ENCODE measurements at regions not wholly inside any gene's neighbourhood (a gene's known extent, or its start where the extent isn't known, plus 50 kb on each side); places are given as distances from the start of the nearest gene placed in this dataset.

- no peaks in the 10 kb centered on the region for H3K36me3 ChIP-seq (ENCODE audit: insufficient read depth, low read depth, low read length)
- peaks cover 8% of the 10 kb centered on the region for H3K4me1 ChIP-seq (ENCODE audit: insufficient read depth, low read length)
- no peak overlapping the region for H3K9ac ChIP-seq (ENCODE audit: low read depth, low read length)
- no peak overlapping the region for H3K4me3 ChIP-seq (ENCODE audit: low read length)
- no peaks in the 10 kb centered on the region for H3K9me3 ChIP-seq (ENCODE audit: insufficient read depth, low read depth, low read length)
- H3K27me3 ChIP-seq (ENCODE audit: insufficient read depth, low read length) = no peaks in the 10 kb centered on the region
- no peak overlapping the region for H3K27ac ChIP-seq (ENCODE audit: low read length)
Observed at GRCh38 chr20:19072988-19073387, 139.5 kb upstream of the SLC24A3 start.

- Histone ChIP-seq H3K9ac (ENCODE audit: low read depth, low read length) (no peak overlapping the region), H3K4me3 (ENCODE audit: low read length) (no peak overlapping the region), H3K27ac (ENCODE audit: low read length) (no peak overlapping the region), H3K9me3 (ENCODE audit: insufficient read depth, low read depth, low read length) (no peaks in the 10 kb centered on the region), H3K36me3 (ENCODE audit: insufficient read depth, low read depth, low read length) (no peaks in the 10 kb centered on the region), H3K4me1 (ENCODE audit: insufficient read depth, low read length) (peaks cover 8% of the 10 kb centered on the region), H3K27me3 (ENCODE audit: insufficient read depth, low read length) (no peaks in the 10 kb centered on the region)
Observed at GRCh38 chr20:19073584-19074218, 138.7 kb upstream of the SLC24A3 start.

GRCh38 chr20:19074356-19074755, 138.1 kb upstream of the SLC24A3 start:
- Histone ChIP-seq H3K9me3 (ENCODE audit: insufficient read depth, low read depth, low read length) (no peaks in the 10 kb centered on the region), H3K4me3 (ENCODE audit: low read length) (no peak overlapping the region), H3K4me1 (ENCODE audit: insufficient read depth, low read length) (peaks cover 8% of the 10 kb centered on the region), H3K36me3 (ENCODE audit: insufficient read depth, low read depth, low read length) (no peaks in the 10 kb centered on the region), H3K27me3 (ENCODE audit: insufficient read depth, low read length) (no peaks in the 10 kb centered on the region), H3K9ac (ENCODE audit: low read depth, low read length) (no peak overlapping the region), H3K27ac (ENCODE audit: low read length) (no peak overlapping the region)

- Histone ChIP-seq H3K36me3 (ENCODE audit: insufficient read depth, low read depth, low read length) (no peaks in the 10 kb centered on the region), H3K9me3 (ENCODE audit: insufficient read depth, low read depth, low read length) (no peaks in the 10 kb centered on the region), H3K27ac (ENCODE audit: low read length) (no peak overlapping the region), H3K9ac (ENCODE audit: low read depth, low read length) (no peak overlapping the region), H3K4me3 (ENCODE audit: low read length) (no peak overlapping the region), H3K4me1 (ENCODE audit: insufficient read depth, low read length) (peaks cover 8% of the 10 kb centered on the region), H3K27me3 (ENCODE audit: insufficient read depth, low read length) (no peaks in the 10 kb centered on the region)
Observed at GRCh38 chr20:19074828-19075516, 137.5 kb upstream of the SLC24A3 start.

- H3K27me3 ChIP-seq (ENCODE audit: insufficient read depth, low read length) = no peaks in the 10 kb centered on the region
- H3K4me3 ChIP-seq (ENCODE audit: low read length) = no peak overlapping the region
- H3K9ac ChIP-seq (ENCODE audit: low read depth, low read length) = no peak overlapping the region
- H3K9me3 ChIP-seq (ENCODE audit: insufficient read depth, low read depth, low read length) = no peaks in the 10 kb centered on the region; the same call in 1 of the 2 replicates
- no peaks in the 10 kb centered on the region for H3K36me3 ChIP-seq (ENCODE audit: insufficient read depth, low read depth, low read length)
- H3K4me1 ChIP-seq (ENCODE audit: insufficient read depth, low read length) = peaks cover 8% of the 10 kb centered on the region
- no peak overlapping the region for H3K27ac ChIP-seq (ENCODE audit: low read length)
Observed at GRCh38 chr20:19077370-19078220, 134.8 kb upstream of the SLC24A3 start.

DNA sequence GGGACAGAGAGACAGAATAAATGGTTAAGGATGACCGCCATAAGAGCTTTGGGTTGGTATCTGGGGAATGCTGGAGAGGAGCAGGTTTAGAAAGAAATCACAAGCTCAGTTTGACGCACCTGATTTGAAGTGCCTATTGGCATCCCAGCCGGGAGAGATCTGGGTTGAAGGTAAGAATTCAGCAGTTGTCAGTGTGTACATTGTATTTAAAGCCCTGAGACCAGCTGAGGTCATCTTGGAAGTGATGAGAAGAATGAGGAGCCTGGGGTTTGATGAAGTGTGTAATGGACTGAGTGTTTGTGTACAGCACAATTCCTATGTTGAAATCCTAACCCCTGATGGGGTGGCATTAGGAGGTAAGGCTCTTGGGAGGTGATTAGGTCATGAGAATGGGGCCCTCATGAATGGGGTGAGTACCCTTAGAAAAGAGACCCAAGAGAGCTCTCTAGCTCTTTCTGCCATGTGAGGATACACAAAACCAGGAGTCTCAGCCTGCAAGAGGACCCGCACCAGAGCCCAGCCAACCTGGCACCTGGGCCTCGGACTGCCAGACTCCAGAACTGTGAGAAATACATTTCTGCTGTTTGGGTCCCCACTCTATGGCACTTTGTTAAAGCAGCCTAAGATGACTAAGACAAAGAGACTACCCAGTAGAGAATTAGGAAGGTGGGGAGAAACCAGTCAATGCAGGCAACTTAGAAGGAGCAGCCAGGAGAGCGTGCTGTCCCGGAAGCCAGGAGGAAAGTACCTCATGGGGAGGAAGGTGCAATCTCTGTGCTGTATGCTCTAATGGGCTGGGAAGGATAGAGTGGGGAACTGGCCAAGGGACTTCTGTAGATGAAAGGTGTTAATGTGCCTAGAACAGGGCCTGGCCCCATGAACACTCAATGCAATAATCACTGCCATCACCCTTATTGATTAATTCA, 133.7 kb upstream of the SLC24A3 start:
- Histone ChIP-seq H3K4me3 (ENCODE audit: low read length) (no peak overlapping the region), H3K27me3 (ENCODE audit: insufficient read depth, low read length) (no peaks in the 10 kb centered on the region), H3K9me3 (ENCODE audit: insufficient read depth, low read depth, low read length) (no peaks in the 10 kb centered on the region; the same call in 1 of the 2 replicates), H3K9ac (ENCODE audit: low read depth, low read length) (no peak overlapping the region), H3K36me3 (ENCODE audit: insufficient read depth, low read depth, low read length) (no peaks in the 10 kb centered on the region), H3K27ac (ENCODE audit: low read length) (no peak overlapping the region), H3K4me1 (ENCODE audit: insufficient read depth, low read length) (peaks cover 6% of the 10 kb centered on the region)

DNA sequence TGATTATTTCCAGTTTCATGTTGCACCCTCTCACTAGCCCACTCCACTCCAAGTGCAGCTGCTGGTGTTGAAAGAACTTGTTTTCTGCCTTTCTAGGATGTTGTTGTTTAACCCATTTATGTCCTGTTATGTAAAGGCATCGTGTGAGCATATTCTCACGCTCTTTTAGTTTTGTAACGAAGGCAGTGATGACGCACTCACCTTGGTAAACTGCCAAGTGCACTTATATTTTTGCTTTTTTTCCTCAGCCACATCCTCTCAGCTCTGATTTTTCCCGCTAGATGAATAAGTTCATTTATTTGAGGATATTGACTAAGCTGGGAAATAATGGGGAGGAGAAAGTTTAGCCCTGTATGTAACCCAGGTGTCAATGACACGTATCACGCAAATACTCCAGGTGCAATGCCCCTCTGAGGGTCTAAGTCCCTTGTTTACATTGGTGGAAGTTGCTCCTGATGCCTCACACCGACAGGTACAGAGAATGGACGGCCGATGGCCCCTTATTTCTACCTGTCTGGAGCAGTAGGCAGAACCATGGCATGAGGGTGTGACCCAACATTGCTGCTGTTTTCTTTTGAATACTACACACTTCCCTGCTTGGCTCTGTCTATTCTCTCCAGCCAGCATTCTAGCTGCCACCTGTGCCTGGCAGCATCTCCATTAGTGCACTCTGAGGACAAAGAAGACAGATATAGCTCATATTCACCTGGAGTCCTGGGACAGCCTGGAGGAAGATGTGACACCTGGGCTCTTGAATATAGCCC, 132.7 kb upstream of the SLC24A3 start:
- no peaks in the 10 kb centered on the region for H3K27me3 ChIP-seq (ENCODE audit: insufficient read depth, low read length)
- H3K27ac ChIP-seq (ENCODE audit: low read length) = no peak overlapping the region
- no peak overlapping the region for H3K9ac ChIP-seq (ENCODE audit: low read depth, low read length)
- H3K4me3 ChIP-seq (ENCODE audit: low read length) = no peak overlapping the region
- no peaks in the 10 kb centered on the region for H3K36me3 ChIP-seq (ENCODE audit: insufficient read depth, low read depth, low read length)
- no peaks in the 10 kb centered on the region; the same call in 1 of the 2 replicates for H3K9me3 ChIP-seq (ENCODE audit: insufficient read depth, low read depth, low read length)
- peaks cover 2% of the 10 kb centered on the region; the same call in 1 of the 2 replicates for H3K4me1 ChIP-seq (ENCODE audit: insufficient read depth, low read length)

DNA sequence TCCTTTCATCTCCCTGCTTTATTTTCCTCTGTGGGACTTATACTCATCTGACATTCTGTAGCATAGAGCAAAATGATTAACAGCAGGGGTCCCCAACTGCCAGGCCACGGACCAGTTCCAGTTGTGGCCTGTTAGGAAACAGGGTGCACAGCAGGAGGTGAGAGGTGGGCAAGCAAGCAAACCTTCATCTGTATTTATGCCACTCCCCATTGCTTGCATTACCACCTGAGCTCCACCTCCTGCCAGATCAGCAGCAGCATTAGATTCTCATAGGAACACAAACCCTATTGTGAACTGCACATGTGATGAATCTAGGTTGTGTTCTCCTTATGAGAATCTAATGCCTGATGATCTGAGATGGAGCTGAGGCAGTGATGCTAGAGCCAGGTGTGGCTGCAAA, 130.5 kb upstream of the SLC24A3 start:
- H3K27ac ChIP-seq (ENCODE audit: low read length) = no peak overlapping the region
- H3K36me3 ChIP-seq (ENCODE audit: insufficient read depth, low read depth, low read length) = no peaks in the 10 kb centered on the region
- no peak overlapping the region for H3K4me3 ChIP-seq (ENCODE audit: low read length)
- no peak overlapping the region for H3K9ac ChIP-seq (ENCODE audit: low read depth, low read length)
- no peaks in the 10 kb centered on the region for H3K4me1 ChIP-seq (ENCODE audit: insufficient read depth, low read length)
- H3K27me3 ChIP-seq (ENCODE audit: insufficient read depth, low read length) = no peaks in the 10 kb centered on the region
- H3K9me3 ChIP-seq (ENCODE audit: insufficient read depth, low read depth, low read length) = no peaks in the 10 kb centered on the region; the same call in 1 of the 2 replicates

GRCh38 chr20:19083136-19083621, 129.3 kb upstream of the SLC24A3 start:
- H3K36me3 ChIP-seq (ENCODE audit: insufficient read depth, low read depth, low read length) = no peaks in the 10 kb centered on the region
- H3K27me3 ChIP-seq (ENCODE audit: insufficient read depth, low read length) = no peaks in the 10 kb centered on the region

GRCh38 chr20:19090332-19090731, 122.1 kb upstream of the SLC24A3 start:
- H3K36me3 ChIP-seq (ENCODE audit: insufficient read depth, low read depth, low read length) = no peaks in the 10 kb centered on the region
- peaks cover 2% of the 10 kb centered on the region; the same call in 1 of the 2 replicates for H3K4me1 ChIP-seq (ENCODE audit: insufficient read depth, low read length)
- H3K9ac ChIP-seq (ENCODE audit: low read depth, low read length) = no peak overlapping the region
- H3K9me3 ChIP-seq (ENCODE audit: insufficient read depth, low read depth, low read length) = no peaks in the 10 kb centered on the region
- no peak overlapping the region for H3K27ac ChIP-seq (ENCODE audit: low read length)
- H3K27me3 ChIP-seq (ENCODE audit: insufficient read depth, low read length) = no peaks in the 10 kb centered on the region
- no peak overlapping the region for H3K4me3 ChIP-seq (ENCODE audit: low read length)

More at GRCh38 chr20:19083136-19083621, 129.3 kb upstream of the SLC24A3 start:
- Histone ChIP-seq H3K4me1 (ENCODE audit: insufficient read depth, low read length) (no peaks in the 10 kb centered on the region), H3K9me3 (ENCODE audit: insufficient read depth, low read depth, low read length) (no peaks in the 10 kb centered on the region; the same call in 1 of the 2 replicates), H3K27ac (ENCODE audit: low read length) (no peak overlapping the region), H3K9ac (ENCODE audit: low read depth, low read length) (no peak overlapping the region), H3K4me3 (ENCODE audit: low read length) (no peak overlapping the region)

All from iPS-20b (cell line).